ENCODE measurements at regions not wholly inside any gene's neighbourhood (a gene's known extent, or its start where the extent isn't known, plus 50 kb on each side); places are given as distances from the start of the nearest gene placed in this dataset.

DNA sequence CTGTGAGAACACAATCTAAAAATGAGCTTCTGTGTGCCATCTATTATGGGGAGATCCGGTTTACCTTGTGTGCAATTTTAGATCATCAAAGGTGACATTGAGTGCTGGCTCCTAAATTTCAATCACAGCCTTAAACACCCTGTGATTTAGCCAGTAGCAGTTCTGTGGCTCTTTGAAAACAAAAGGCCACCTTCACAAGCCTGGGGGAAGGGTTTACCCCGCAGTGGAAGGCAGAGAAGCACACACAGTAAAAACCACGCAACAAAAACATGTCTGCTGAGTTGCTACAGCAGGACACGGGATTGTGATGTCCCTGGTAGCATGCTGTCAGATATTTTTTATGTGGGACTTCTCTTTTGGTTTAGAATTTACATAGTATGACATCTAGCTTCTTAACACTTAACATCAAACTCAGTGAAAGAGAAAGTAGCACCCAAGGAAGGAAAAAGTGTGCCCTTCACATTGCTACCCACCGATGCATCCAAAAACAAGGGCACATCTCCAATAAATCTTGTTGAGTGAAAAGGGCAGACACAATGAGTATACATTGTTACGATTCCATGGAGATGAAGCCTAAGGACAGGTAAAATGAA is 56.1 kb upstream of the RNF152 start:
- TF ChIP-seq SMC3 (IDR thresholded peaks at IDR 0.05) (no peak), ESRRA (IDR thresholded peaks at IDR 0.05; ENCODE audit: borderline replicate concordance, low read length) (no peak)
- TF ChIP-seq, protein P1, sequence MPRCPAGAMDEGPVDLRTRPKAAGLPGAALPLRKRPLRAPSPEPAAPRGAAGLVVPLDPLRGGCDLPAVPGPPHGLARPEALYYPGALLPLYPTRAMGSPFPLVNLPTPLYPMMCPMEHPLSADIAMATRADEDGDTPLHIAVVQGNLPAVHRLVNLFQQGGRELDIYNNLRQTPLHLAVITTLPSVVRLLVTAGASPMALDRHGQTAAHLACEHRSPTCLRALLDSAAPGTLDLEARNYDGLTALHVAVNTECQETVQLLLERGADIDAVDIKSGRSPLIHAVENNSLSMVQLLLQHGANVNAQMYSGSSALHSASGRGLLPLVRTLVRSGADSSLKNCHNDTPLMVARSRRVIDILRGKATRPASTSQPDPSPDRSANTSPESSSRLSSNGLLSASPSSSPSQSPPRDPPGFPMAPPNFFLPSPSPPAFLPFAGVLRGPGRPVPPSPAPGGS (IDR thresholded peaks at IDR 0.05): no peak
- ChIA-PET CTCF (no interaction called here), POLR2A (no interaction called here)
- 30% methylated on average over 6 of the region's 6 CpGs for WGBS (ENCODE audit: missing lambda C conversion rate)
- Histone ChIP-seq H3K9me3 (no peaks in the 10 kb centered on the region), H3K4me1 (no peaks in the 10 kb centered on the region), H3K4me3 (no peak overlapping the region), H3K4me2 (no peak overlapping the region), H3K27ac (no peak overlapping the region)
- FAIRE-seq: no peak
- no peak for ATAC-seq
- DNase-seq (ENCODE audit: low read depth in 1 of 2, low spot score in 1 of 2): no peak

DNA sequence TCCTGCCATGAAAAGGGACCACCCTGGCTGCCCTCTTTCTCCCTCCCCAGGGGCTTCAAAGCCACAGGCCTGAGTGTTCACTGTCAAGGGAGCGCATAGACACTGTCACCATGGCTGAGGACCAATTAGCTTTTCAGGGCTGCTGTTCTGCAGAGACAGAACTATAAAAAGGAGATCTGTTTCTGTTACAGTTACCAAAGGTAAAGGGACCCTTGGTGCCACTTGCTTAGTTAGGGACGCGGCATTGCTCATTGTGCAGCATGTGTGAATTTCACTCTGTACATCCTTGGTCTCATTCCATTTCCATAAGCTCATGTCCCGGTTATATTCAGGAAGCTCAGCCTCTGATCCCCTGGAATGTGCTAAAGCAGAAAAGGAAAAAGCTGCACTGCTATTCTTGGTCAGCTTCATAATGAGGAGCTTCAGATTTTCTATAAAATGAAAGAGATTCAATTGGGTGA is 55.5 kb upstream of the RNF152 start:
- CTCF ChIA-PET: no interaction called here
- Histone ChIP-seq H3K4me2 (no peak overlapping the region), H3K4me3 (no peak overlapping the region), H3K27ac (no peak overlapping the region), H3K4me1 (no peaks in the 10 kb centered on the region), H3K9me3 (no peaks in the 10 kb centered on the region)
- no peak for ATAC-seq
- no peak for TF ChIP-seq PHF8 (IDR thresholded peaks at IDR 0.05; ENCODE audit: borderline replicate concordance, low read depth)
- no peak for TF ChIP-seq NPAS2 (CRISPR knock-in tag; IDR thresholded peaks at IDR 0.05; ENCODE audit: borderline replicate concordance)
- TF ChIP-seq, protein P2, sequence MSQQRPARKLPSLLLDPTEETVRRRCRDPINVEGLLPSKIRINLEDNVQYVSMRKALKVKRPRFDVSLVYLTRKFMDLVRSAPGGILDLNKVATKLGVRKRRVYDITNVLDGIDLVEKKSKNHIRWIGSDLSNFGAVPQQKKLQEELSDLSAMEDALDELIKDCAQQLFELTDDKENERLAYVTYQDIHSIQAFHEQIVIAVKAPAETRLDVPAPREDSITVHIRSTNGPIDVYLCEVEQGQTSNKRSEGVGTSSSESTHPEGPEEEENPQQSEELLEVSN (IDR thresholded peaks at IDR 0.05; ENCODE audit: borderline replicate concordance, low read depth): no peak
- TF ChIP-seq BHLHE40 (IDR thresholded peaks at IDR 0.05; ENCODE audit: low read depth, low read length): no peak
- TF ChIP-seq, protein P3, sequence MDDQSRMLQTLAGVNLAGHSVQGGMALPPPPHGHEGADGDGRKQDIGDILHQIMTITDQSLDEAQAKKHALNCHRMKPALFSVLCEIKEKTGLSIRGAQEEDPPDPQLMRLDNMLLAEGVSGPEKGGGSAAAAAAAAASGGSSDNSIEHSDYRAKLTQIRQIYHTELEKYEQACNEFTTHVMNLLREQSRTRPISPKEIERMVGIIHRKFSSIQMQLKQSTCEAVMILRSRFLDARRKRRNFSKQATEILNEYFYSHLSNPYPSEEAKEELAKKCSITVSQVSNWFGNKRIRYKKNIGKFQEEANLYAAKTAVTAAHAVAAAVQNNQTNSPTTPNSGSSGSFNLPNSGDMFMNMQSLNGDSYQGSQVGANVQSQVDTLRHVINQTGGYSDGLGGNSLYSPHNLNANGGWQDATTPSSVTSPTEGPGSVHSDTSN (IDR thresholded peaks at IDR 0.05): no peak
- TF ChIP-seq MYC (IDR thresholded peaks at IDR 0.05; ENCODE audit: borderline replicate concordance, low read length): no peak
- no peak for TF ChIP-seq NR3C1 (IDR thresholded peaks at IDR 0.05)
- no peak for TF ChIP-seq POLR2AphosphoS2 (conservative IDR thresholded peaks at IDR 0.05; ENCODE audit: low read length)
- TF ChIP-seq RFX5 (IDR thresholded peaks at IDR 0.05): no peak
- TF ChIP-seq KDM5A (IDR thresholded peaks at IDR 0.05): no peak
- 78% methylated on average over 4 of the region's 4 CpGs for WGBS (ENCODE audit: missing lambda C conversion rate)
- no peak for FAIRE-seq
- POLR2A ChIA-PET: no interaction called here
- DNase-seq (ENCODE audit: low read depth in 1 of 2, low spot score in 1 of 2): no peak

DNA sequence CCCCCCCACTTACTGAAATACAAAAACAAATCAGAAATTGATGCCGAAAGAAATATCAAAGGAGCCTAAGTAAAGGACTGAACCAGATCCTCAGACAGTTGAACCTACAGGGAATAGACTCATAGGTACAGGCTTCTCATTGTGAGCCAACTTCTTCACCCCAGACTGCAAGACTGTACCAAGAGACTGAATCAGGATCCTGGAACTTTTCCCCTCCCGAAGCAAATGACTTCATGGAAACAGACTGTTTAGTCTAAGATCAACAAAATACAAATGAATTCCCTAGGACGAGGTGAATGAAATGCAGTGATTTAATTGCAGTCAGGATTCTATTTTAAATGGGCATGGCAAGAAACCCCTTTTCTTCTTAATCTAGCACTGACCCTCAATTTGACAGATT is 53.6 kb upstream of the RNF152 start:
- no peak overlapping the region for H3K4me3 ChIP-seq
- ChIA-PET POLR2A (no interaction called here), CTCF (no interaction called here)
- H3K27ac ChIP-seq: no peak overlapping the region
- no peaks in the 10 kb centered on the region for H3K4me1 ChIP-seq
- ATAC-seq (no peak), DNase-seq (ENCODE audit: low read depth in 1 of 2, low spot score in 1 of 2) (no peak), FAIRE-seq (no peak)
- H3K9me3 ChIP-seq: no peaks in the 10 kb centered on the region
- 40% methylated on average over 3 of the region's 3 CpGs for WGBS (ENCODE audit: missing lambda C conversion rate)
- no peak overlapping the region for H3K4me2 ChIP-seq
- TF ChIP-seq, protein P4, sequence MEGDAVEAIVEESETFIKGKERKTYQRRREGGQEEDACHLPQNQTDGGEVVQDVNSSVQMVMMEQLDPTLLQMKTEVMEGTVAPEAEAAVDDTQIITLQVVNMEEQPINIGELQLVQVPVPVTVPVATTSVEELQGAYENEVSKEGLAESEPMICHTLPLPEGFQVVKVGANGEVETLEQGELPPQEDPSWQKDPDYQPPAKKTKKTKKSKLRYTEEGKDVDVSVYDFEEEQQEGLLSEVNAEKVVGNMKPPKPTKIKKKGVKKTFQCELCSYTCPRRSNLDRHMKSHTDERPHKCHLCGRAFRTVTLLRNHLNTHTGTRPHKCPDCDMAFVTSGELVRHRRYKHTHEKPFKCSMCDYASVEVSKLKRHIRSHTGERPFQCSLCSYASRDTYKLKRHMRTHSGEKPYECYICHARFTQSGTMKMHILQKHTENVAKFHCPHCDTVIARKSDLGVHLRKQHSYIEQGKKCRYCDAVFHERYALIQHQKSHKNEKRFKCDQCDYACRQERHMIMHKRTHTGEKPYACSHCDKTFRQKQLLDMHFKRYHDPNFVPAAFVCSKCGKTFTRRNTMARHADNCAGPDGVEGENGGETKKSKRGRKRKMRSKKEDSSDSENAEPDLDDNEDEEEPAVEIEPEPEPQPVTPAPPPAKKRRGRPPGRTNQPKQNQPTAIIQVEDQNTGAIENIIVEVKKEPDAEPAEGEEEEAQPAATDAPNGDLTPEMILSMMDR (IDR thresholded peaks at IDR 0.05): no peak
- TF ChIP-seq, protein P2 (IDR thresholded peaks at IDR 0.05; ENCODE audit: borderline replicate concordance, low read depth): no peak
- TF ChIP-seq, protein P5, sequence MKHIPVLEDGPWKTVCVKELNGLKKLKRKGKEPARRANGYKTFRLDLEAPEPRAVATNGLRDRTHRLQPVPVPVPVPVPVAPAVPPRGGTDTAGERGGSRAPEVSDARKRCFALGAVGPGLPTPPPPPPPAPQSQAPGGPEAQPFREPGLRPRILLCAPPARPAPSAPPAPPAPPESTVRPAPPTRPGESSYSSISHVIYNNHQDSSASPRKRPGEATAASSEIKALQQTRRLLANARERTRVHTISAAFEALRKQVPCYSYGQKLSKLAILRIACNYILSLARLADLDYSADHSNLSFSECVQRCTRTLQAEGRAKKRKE (CRISPR knock-in tag; IDR thresholded peaks at IDR 0.05; ENCODE audit: low read depth): no peak
